OCI-LY7 (cell line): ENCODE measurements at regions not wholly inside any gene's neighbourhood (a gene's known extent, or its start where the extent isn't known, plus 50 kb on each side); places are given as distances from the start of the nearest gene placed in this dataset.

Experiments used
- BruUV-seq: library from RNA; stranded (reverse); fragments of 400-500 nt; replicated peaks from 2 replicates; lab custom pipeline; 2021; lab: Mats Ljungman, UMichigan
- CTCF ChIA-PET: fragments of 300-600 bp; sonication (Branson Sonifier 250); formaldehyde crosslinking; loops from one replicate; lab custom pipeline; 2022; ENCODE audit warnings: antibody characterized with exemption; ENCODE audit not compliant: unreplicated experiment; lab: Charles Lee
- POLR2A ChIA-PET: fragments of 300-600 bp; sonication (Branson Sonifier 250); formaldehyde crosslinking; loops from one replicate; lab custom pipeline; 2022; ENCODE audit warnings: antibody characterized with exemption; lab: Charles Lee
- DNase-seq: peaks from one replicate; pipeline ENCODE4 v3.0.0-alpha.2; 2015; ENCODE audit warnings: low spot score
- H2AFZ ChIP-seq: fragments of 200-600 bp; sonication (generic), shearing (Covaris generic); 2 replicates; pipeline ENCODE4 v1.6.1; 2014; ENCODE audit warnings: mild to moderate bottlenecking, antibody characterized with exemption, low read length, moderate library complexity
- H3K27ac ChIP-seq: fragments of 200-600 bp; sonication (generic); 2 replicates; pipeline ENCODE4 v1.5.1; 2014; ENCODE audit warnings: mixed run types, low read depth, mild to moderate bottlenecking, moderate library complexity, low read length, inconsistent platforms; ENCODE audit not compliant: poor library complexity, severe bottlenecking
- H3K36me3 ChIP-seq: fragments of 200-600 bp; sonication (generic); 2 replicates; pipeline ENCODE4 v1.6.1; 2014; ENCODE audit warnings: mild to moderate bottlenecking, antibody characterized with exemption, low read length, moderate library complexity, mixed read lengths; ENCODE audit not compliant: insufficient read depth
- H3K4me1 ChIP-seq: fragments of 200-600 bp; sonication (generic); 2 replicates; pipeline ENCODE4 v1.5.1; 2014; ENCODE audit warnings: mild to moderate bottlenecking, low read length; ENCODE audit not compliant: insufficient read depth, poor library complexity, severe bottlenecking
- H3K4me2 ChIP-seq: fragments of 200-600 bp; sonication (generic); 2 replicates; pipeline ENCODE4 v1.6.1; 2014; ENCODE audit warnings: mild to moderate bottlenecking, low read length
- H3K4me3 ChIP-seq: fragments of 200-600 bp; sonication (generic); 2 replicates; pipeline ENCODE4 v1.5.1; 2014; ENCODE audit warnings: mild to moderate bottlenecking, low read depth, low read length; ENCODE audit not compliant: poor library complexity, severe bottlenecking
- H3K79me2 ChIP-seq: fragments of 200-600 bp; sonication (generic); 2 replicates; pipeline ENCODE4 v1.6.1; 2016; ENCODE audit warnings: low read depth, mild to moderate bottlenecking, low read length, moderate library complexity, mixed read lengths; ENCODE audit not compliant: insufficient read depth
- H3K9me2 ChIP-seq: fragments of 200-600 bp; sonication (generic); 2 replicates; pipeline ENCODE4 v1.6.1; 2016; ENCODE audit warnings: mild to moderate bottlenecking, low read length, mixed read lengths; ENCODE audit not compliant: insufficient read depth
- H3K9me3 ChIP-seq: fragments of 200-600 bp; sonication (generic); 2 replicates; pipeline ENCODE4 v1.6.1; 2014; ENCODE audit warnings: mild to moderate bottlenecking, mixed run types, low read length, mixed read lengths
- H4K20me1 ChIP-seq: fragments of 200-600 bp; sonication (generic); 2 replicates; pipeline ENCODE4 v1.6.1; 2014; ENCODE audit warnings: mild to moderate bottlenecking, antibody characterized with exemption, low read length, moderate library complexity, mixed read lengths; ENCODE audit not compliant: insufficient read depth
- EZH2phosphoT487 ChIP-seq: fragments of 200-600 bp; sonication (generic); IDR thresholded peaks from 2 replicates; pipeline ENCODE4 v1.6.1; 2018; ENCODE audit warnings: low read depth, borderline replicate concordance, mild to moderate bottlenecking, mixed run types, antibody characterized with exemption, low read length, moderate library complexity, mixed read lengths
- intact Hi-C: fragments of 100-400 bp; cut with micrococcal nuclease; formaldehyde crosslinking; loops from one replicate; pipeline ENCODE4 v1.10.0; 2022; ENCODE audit not compliant: unreplicated experiment
- TF ChIP-seq, protein P1 (sequence below): fragments of 200-600 bp; sonication (generic); conservative IDR thresholded peaks from 2 replicates; pipeline ENCODE4 v1.5.1; 2014; ENCODE audit warnings: mild to moderate bottlenecking, antibody characterized with exemption, low read length, moderate library complexity, mixed read lengths

- BruUV-seq: no TSS peak
- CTCF ChIA-PET: no interaction called here
- H3K36me3 ChIP-seq: no peaks in the 10 kb centered on the region; the same call in 1 of the 2 replicates
- H4K20me1 ChIP-seq: no peaks in the 10 kb centered on the region
- H3K9me3 ChIP-seq: no peaks in the 10 kb centered on the region
- POLR2A ChIA-PET: interaction anchor here (0.6 kb wide), 1 partner anchor 1301 kb away, joined by 8 read pairs; no protein-coding TSS in a partner anchor
- intact Hi-C loops: no loop called here
- H3K9me2 ChIP-seq: no peaks in the 10 kb centered on the region
- no peak overlapping the region for H3K4me2 ChIP-seq
- no peak for DNase-seq
- no peaks in the 10 kb centered on the region for H3K4me1 ChIP-seq
- TF ChIP-seq, protein P1, sequence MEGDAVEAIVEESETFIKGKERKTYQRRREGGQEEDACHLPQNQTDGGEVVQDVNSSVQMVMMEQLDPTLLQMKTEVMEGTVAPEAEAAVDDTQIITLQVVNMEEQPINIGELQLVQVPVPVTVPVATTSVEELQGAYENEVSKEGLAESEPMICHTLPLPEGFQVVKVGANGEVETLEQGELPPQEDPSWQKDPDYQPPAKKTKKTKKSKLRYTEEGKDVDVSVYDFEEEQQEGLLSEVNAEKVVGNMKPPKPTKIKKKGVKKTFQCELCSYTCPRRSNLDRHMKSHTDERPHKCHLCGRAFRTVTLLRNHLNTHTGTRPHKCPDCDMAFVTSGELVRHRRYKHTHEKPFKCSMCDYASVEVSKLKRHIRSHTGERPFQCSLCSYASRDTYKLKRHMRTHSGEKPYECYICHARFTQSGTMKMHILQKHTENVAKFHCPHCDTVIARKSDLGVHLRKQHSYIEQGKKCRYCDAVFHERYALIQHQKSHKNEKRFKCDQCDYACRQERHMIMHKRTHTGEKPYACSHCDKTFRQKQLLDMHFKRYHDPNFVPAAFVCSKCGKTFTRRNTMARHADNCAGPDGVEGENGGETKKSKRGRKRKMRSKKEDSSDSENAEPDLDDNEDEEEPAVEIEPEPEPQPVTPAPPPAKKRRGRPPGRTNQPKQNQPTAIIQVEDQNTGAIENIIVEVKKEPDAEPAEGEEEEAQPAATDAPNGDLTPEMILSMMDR: no peak
- TF ChIP-seq EZH2phosphoT487: no peak
- H3K4me3 ChIP-seq: no peak overlapping the region
- no peak overlapping the region for H2AFZ ChIP-seq
- no peak overlapping the region for H3K27ac ChIP-seq
- no peaks in the 10 kb centered on the region for H3K79me2 ChIP-seq
These were observed 134.2 kb upstream of the TNFSF4 start for GRCh38 chr1:173341307-173341706.

DNA sequence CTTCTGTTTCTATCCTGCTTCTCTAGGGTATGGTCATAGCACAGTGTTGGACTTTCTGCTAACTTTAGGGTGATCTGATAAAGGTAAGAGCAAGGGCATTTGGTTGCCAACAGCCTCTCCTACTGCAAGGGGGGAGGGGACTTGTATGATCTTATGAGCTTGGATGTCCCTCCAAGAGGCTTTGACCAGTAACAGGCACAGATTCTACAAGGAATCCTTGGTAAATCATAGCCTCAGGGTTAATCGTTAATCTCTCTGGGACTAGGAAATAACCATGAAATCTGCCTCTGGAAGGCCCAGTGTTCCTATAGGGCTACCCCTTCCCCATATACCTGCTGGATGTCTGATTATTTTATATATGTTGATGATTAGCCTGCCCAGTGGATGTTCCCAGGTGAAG lies 134.8 kb upstream of the TNFSF4 start:
- no peaks in the 10 kb centered on the region for H4K20me1 ChIP-seq

DNA sequence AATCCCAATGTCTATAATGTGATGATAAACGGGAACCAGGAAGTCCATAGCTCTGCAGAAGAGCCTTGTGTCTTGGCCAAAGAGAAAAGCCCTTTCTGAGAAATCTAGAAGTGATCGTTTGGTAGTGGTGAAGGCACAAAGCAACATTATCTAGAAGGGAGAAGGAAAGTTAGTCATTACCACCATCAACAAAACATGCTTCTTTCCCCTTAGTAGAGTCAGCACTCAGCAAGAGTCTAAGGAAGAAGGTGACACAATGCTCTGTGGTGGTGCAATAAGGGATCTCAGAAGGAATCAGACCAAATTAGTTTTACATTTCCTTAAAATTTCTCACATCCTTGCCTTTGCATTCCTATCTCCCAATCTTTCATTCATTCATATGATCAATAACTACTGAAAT lies 134.4 kb upstream of the PRDX6 start:
- CTCF ChIA-PET: no interaction called here
- Histone ChIP-seq H3K27ac (no peak overlapping the region), H4K20me1 (no peaks in the 10 kb centered on the region), H3K9me2 (no peaks in the 10 kb centered on the region), H2AFZ (no peak overlapping the region), H3K79me2 (no peaks in the 10 kb centered on the region), H3K36me3 (no peaks in the 10 kb centered on the region; the same call in 1 of the 2 replicates), H3K4me2 (no peak overlapping the region), H3K4me3 (no peak overlapping the region), H3K4me1 (no peaks in the 10 kb centered on the region), H3K9me3 (no peaks in the 10 kb centered on the region)
- TF ChIP-seq, protein P1: no peak
- no peak for TF ChIP-seq EZH2phosphoT487
- no peak for DNase-seq
- POLR2A ChIA-PET: no interaction called here
- intact Hi-C loops: no loop called here
- no TSS peak for BruUV-seq

More for the DNA sequence above, 134.8 kb upstream of the TNFSF4 start:
- H3K27ac ChIP-seq: no peak overlapping the region
- intact Hi-C loops: no loop called here
- BruUV-seq: no TSS peak
- no peak overlapping the region for H3K4me2 ChIP-seq
- ChIA-PET CTCF (no interaction called here), POLR2A (no interaction called here)
- H3K36me3 ChIP-seq: no peaks in the 10 kb centered on the region; the same call in 1 of the 2 replicates
- no peak overlapping the region for H2AFZ ChIP-seq
- H3K79me2 ChIP-seq: no peaks in the 10 kb centered on the region
- TF ChIP-seq, protein P1: no peak
- TF ChIP-seq EZH2phosphoT487: no peak
- no peak for DNase-seq
- no peaks in the 10 kb centered on the region for H3K9me3 ChIP-seq
- no peak overlapping the region for H3K4me3 ChIP-seq
- H3K9me2 ChIP-seq: no peaks in the 10 kb centered on the region
- H3K4me1 ChIP-seq: no peaks in the 10 kb centered on the region
